ENCODE measurements at regions not wholly inside any gene's neighbourhood (a gene's known extent, or its start where the extent isn't known, plus 50 kb on each side); places are given as distances from the start of the nearest gene placed in this dataset.

DNA sequence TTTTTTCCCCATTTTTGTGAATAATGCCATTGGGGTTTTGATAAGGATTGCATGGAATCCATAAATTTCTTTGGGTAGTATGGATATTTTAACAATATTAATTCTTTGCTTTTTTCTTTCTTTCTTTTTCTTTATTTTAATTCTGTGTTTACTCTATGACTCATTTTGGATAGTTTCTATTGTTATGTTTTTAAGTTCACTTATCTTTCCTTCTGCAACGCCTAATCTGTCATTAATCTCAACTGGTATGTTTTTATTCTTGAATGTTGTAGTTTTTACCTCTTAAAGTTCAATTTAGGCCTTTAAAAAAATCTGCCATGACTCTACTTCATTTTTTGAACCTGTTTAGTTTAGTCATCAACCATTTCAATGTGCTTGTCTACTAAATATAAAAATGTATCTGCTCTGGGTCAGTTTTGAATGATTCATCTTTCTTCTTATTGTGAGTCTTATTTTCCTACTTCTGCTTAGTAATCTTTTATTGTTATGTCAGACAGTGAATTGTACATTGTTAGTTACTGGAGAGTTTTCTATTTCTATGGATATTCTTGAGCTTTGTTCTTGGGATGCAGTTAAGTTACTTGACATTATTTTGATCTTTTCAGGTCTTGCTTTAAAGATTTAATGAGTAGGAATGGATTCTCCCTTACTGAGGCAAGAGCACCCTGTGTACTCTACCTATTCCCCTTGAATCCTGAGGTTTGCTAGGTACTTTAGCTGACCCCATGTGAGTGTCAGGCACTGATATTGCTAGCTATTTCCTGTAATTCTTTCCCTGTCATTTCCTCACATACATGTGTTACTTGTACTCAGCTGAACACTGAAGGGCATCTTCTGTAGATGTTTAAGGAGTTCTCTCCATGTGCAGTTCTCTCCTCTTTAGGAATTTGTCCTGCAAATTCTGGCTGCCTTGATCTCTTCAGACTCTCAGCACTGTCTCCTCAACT, 104.2 kb downstream of the TFAP2B start:
- no peak for DNase-seq (ENCODE audit: low read depth, low spot score)
- Histone ChIP-seq H3K4me3 (no peak overlapping the region), H4K20me1 (ENCODE audit: control insufficient read depth, insufficient read depth) (no peaks in the 10 kb centered on the region), H3K4me1 (ENCODE audit: control insufficient read depth, insufficient read depth, low read length) (no peaks in the 10 kb centered on the region), H3K9ac (ENCODE audit: control insufficient read depth, insufficient read depth, low read length) (no peak overlapping the region), H3K27ac (ENCODE audit: control insufficient read depth, insufficient read depth) (no peak overlapping the region), H3K36me3 (ENCODE audit: control insufficient read depth in 2 of 2, insufficient read depth in 2 of 2, low read length in 1 of 2) (no peaks in the 10 kb centered on the region), H3K79me2 (ENCODE audit: control insufficient read depth, insufficient read depth, low read length) (no peaks in the 10 kb centered on the region), H3K27me3 (replicated peaks in 1 of 2; ENCODE audit: control insufficient read depth in 2 of 2, insufficient read depth in 2 of 2, low read length in 1 of 2) (no peaks in the 10 kb centered on the region), H3K4me2 (ENCODE audit: control insufficient read depth, insufficient read depth) (no peak overlapping the region), H3K9me3 (replicated peaks; ENCODE audit: control insufficient read depth, insufficient read depth, low read length) (no peaks in the 10 kb centered on the region), H2AFZ (ENCODE audit: control insufficient read depth, low read depth, low read length) (no peak overlapping the region)
- no peak for FAIRE-seq
- ChIA-PET POLR2A (no interaction called here), CTCF (no interaction called here), RAD21 (ENCODE audit: unreplicated experiment) (no interaction called here), SMC1A (ENCODE audit: uncharacterized antibody, unreplicated experiment) (no interaction called here)
- TF ChIP-seq GABPA (IDR thresholded peaks at IDR 0.05; ENCODE audit: low read depth) (no peak), KAT2A (conservative IDR thresholded peaks at IDR 0.05; ENCODE audit: control insufficient read depth, low read depth, low read length) (no peak)
- WGBS (ENCODE audit: insufficient coverage, insufficient replicate concordance, low lambda C conversion rate, missing lambda C conversion rate) = 4% methylated on average over 1 of the region's 1 CpG
- in situ Hi-C loops (cut with MboI) (no loop called here), intact Hi-C loops (cut with micrococcal nuclease; ENCODE audit: unreplicated experiment) (no loop called here)
- ATAC-seq = no peak
- no TSS peak for BruUV-seq (replicated peaks)

DNA sequence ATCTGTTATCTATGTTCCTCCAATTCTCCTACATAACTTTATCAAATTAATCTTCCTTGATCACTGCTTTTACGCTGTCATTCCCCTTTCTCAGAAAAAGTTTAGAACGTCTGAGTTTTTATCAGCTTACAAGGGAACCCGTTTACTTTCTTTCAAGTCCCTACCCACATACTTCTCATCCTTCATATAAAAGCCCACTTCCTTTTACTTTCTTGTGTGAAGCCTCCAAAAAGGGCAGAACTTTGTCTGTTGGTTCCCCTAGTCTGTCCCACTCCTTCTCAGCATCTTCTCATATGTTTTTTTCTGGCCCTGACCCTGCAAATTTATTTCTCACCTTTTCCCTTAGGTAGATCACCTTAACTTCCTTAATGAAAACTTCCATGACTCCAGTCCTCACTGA, 106.1 kb downstream of the TFAP2B start:
- H4K20me1 ChIP-seq (ENCODE audit: control insufficient read depth, insufficient read depth) = no peaks in the 10 kb centered on the region
- H3K27ac ChIP-seq (ENCODE audit: control insufficient read depth, insufficient read depth) = no peak overlapping the region
- no peaks in the 10 kb centered on the region for H3K79me2 ChIP-seq (ENCODE audit: control insufficient read depth, insufficient read depth, low read length)
- H3K4me1 ChIP-seq (ENCODE audit: control insufficient read depth, insufficient read depth, low read length) = no peaks in the 10 kb centered on the region
- ATAC-seq (no peak), DNase-seq (ENCODE audit: low read depth, low spot score) (no peak), FAIRE-seq (no peak)
- no peak for TF ChIP-seq SMC3 (IDR thresholded peaks at IDR 0.05; ENCODE audit: borderline replicate concordance, low read length)
- TF ChIP-seq EED (IDR thresholded peaks at IDR 0.05; ENCODE audit: low read depth) = no peak
- TF ChIP-seq HCFC1 (IDR thresholded peaks at IDR 0.05; ENCODE audit: low read length) = no peak
- TF ChIP-seq RFX5 (IDR thresholded peaks at IDR 0.05; ENCODE audit: low read depth, low read length) = no peak
- no peak for TF ChIP-seq NFIC (IDR thresholded peaks at IDR 0.05; ENCODE audit: low read depth, low read length)
- TF ChIP-seq MYC (IDR thresholded peaks at IDR 0.05; ENCODE audit: insufficient read depth, insufficient read length, insufficient replicate concordance, low read length, severe bottlenecking) = no peak
- TF ChIP-seq, protein P1, sequence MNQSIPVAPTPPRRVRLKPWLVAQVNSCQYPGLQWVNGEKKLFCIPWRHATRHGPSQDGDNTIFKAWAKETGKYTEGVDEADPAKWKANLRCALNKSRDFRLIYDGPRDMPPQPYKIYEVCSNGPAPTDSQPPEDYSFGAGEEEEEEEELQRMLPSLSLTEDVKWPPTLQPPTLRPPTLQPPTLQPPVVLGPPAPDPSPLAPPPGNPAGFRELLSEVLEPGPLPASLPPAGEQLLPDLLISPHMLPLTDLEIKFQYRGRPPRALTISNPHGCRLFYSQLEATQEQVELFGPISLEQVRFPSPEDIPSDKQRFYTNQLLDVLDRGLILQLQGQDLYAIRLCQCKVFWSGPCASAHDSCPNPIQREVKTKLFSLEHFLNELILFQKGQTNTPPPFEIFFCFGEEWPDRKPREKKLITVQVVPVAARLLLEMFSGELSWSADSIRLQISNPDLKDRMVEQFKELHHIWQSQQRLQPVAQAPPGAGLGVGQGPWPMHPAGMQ (IDR thresholded peaks at IDR 0.05; ENCODE audit: borderline replicate concordance) = no peak
- TF ChIP-seq, protein P2, sequence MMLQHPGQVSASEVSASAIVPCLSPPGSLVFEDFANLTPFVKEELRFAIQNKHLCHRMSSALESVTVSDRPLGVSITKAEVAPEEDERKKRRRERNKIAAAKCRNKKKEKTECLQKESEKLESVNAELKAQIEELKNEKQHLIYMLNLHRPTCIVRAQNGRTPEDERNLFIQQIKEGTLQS (IDR thresholded peaks at IDR 0.05; ENCODE audit: borderline replicate concordance, extremely low read depth, low read depth, low read length) = no peak
- no peak for TF ChIP-seq RELA (IDR thresholded peaks at IDR 0.05; ENCODE audit: borderline replicate concordance, partially characterized antibody)
- no TSS peak for BruUV-seq (replicated peaks)
- no peak overlapping the region for H2AFZ ChIP-seq (ENCODE audit: control insufficient read depth, low read depth, low read length)
- H3K27me3 ChIP-seq (replicated peaks in 1 of 2; ENCODE audit: control insufficient read depth in 2 of 2, insufficient read depth in 2 of 2, low read length in 1 of 2) = no peaks in the 10 kb centered on the region
- ChIA-PET CTCF (interaction anchor here (0.6 kb wide), 1 partner anchor 931 kb away, joined by 3 read pairs; no protein-coding TSS in a partner anchor), RAD21 (ENCODE audit: unreplicated experiment) (no interaction called here), SMC1A (ENCODE audit: uncharacterized antibody, unreplicated experiment) (no interaction called here), POLR2A (no interaction called here)
- no peak overlapping the region for H3K4me2 ChIP-seq (ENCODE audit: control insufficient read depth, insufficient read depth)
- intact Hi-C loops (cut with micrococcal nuclease; ENCODE audit: unreplicated experiment) = no loop called here
- 0% methylated on average over 3 of the region's 3 CpGs for WGBS (ENCODE audit: insufficient coverage, insufficient replicate concordance, low lambda C conversion rate, missing lambda C conversion rate)
- H3K4me3 ChIP-seq = no peak overlapping the region
- no peaks in the 10 kb centered on the region for H3K36me3 ChIP-seq (ENCODE audit: control insufficient read depth in 2 of 2, insufficient read depth in 2 of 2, low read length in 1 of 2)
- in situ Hi-C loops (cut with MboI) = no loop called here
- no peaks in the 10 kb centered on the region for H3K9me3 ChIP-seq (replicated peaks; ENCODE audit: control insufficient read depth, insufficient read depth, low read length)
- no peak overlapping the region for H3K9ac ChIP-seq (ENCODE audit: control insufficient read depth, insufficient read depth, low read length)

Measured in GM12878 (cell line).